ENCODE measurements at regions not wholly inside any gene's neighbourhood (a gene's known extent, or its start where the extent isn't known, plus 50 kb on each side); places are given as distances from the start of the nearest gene placed in this dataset.

GRCh38 chr7:54632696-54633095, 90.5 kb downstream of the VSTM2A start:
- DNase-seq (ENCODE audit: low read depth in 2 of 3, low spot score in 1 of 3), result no peak

DNA sequence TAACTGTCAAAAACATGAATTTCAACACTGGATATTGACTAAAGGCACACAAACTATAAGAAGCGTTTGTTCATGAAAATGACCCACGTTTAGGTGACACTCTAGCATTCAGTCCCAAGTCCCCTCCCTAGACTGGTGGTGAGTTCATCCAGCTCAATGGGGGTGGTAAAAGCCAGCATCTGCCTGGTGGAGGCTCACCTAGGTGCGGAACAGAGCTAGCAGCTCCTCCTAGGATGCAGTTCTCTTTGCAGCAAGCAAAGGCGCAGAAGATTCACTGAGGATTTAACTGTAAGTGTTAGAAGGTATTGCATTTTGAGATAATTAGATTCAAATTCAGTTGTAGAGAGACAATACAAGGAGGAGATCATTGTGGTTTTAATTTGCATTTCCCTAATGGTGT, 87.6 kb downstream of the VSTM2A start:
- DNase-seq (ENCODE audit: low read depth in 2 of 3, low spot score in 1 of 3), result no peak

- no peak for DNase-seq (ENCODE audit: low read depth in 2 of 3, low spot score in 1 of 3)
These were observed 80.6 kb downstream of the VSTM2A start for GRCh38 chr7:54622696-54623309.
